HCT116 (cell line): ENCODE measurements at regions not wholly inside any gene's neighbourhood (a gene's known extent, or its start where the extent isn't known, plus 50 kb on each side); places are given as distances from the start of the nearest gene placed in this dataset.

Experiments
- ATF3 ChIP-seq: IDR thresholded peaks from 2 replicates; pipeline ENCODE4 v1.6.1; 2012
- CEBPB ChIP-seq: IDR thresholded peaks from 2 replicates; pipeline ENCODE4 v1.6.1; 2012; ENCODE audit warnings: low read depth
- EZH2 ChIP-seq: fragments of 200-600 bp; sonication (generic); IDR thresholded peaks from 2 replicates; pipeline ENCODE4 v1.6.1; 2017; ENCODE audit warnings: antibody characterized with exemption, mixed run types
- EZH2phosphoT487 ChIP-seq: fragments of 200-600 bp; IDR thresholded peaks from 2 replicates; pipeline ENCODE4 v1.6.1; 2018; ENCODE audit warnings: antibody characterized with exemption, borderline replicate concordance
- JUND ChIP-seq: IDR thresholded peaks from 2 replicates; pipeline ENCODE4 v1.6.1; 2012
- POLR2A ChIP-seq: IDR thresholded peaks from 2 replicates; pipeline ENCODE4 v1.7.0; 2011; ENCODE audit warnings: borderline replicate concordance; ENCODE audit not compliant: insufficient read depth, insufficient read length; ENCODE audit errors: extremely low read depth
- POLR2AphosphoS5 ChIP-seq: IDR thresholded peaks from 2 replicates; pipeline ENCODE4 v1.6.1; 2011; ENCODE audit warnings: mild to moderate bottlenecking, low read depth, low read length, moderate library complexity
- SIN3A ChIP-seq: IDR thresholded peaks from 2 replicates; pipeline ENCODE4 v1.6.1; 2012; ENCODE audit warnings: low read depth
- SRF ChIP-seq: IDR thresholded peaks from 2 replicates; pipeline ENCODE4 v1.6.1; 2012; ENCODE audit warnings: low read depth
- TCF7L2 ChIP-seq: IDR thresholded peaks from 2 replicates; pipeline ENCODE4 v1.7.0; 2011; ENCODE audit warnings: borderline replicate concordance, inconsistent platforms; ENCODE audit not compliant: insufficient read depth, insufficient read length; ENCODE audit errors: extremely low read depth
- TF ChIP-seq, protein P1 (sequence below), 3 experiments: fragments of 200-600 bp in 1 of 3; sonication (generic) in 1 of 3; IDR thresholded peaks in 2 of 3; conservative IDR thresholded peaks in 1 of 3; 2 replicates each; pipeline ENCODE4 v1.5.1; 2012 to 2017; ENCODE audit warnings: low read depth in 2 of 3, low read length in 2 of 3, antibody characterized with exemption in 1 of 3, borderline replicate concordance in 1 of 3, control low read depth in 1 of 3, mild to moderate bottlenecking in 1 of 3, mixed read lengths in 1 of 3, mixed run types in 1 of 3, moderate library complexity in 1 of 3; ENCODE audit not compliant: insufficient read depth in 1 of 3

DNA sequence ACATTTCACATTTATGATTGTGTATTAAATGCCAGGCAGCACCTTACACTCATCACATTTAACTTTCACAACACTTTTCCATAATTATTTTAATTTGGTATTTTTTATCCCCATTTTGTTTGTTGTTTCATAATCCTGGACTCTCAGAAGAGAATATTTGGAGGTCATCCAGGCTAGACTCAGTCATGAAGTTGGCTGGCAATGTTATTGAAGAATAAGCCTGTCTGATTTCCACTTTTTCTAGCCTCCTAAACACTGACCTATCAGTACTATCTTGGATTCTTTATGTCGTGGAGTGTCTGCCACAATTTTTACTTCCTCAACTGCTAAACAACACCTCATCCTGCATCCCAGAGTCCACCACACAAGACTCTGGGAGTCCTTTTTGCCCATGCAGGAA, 372.3 kb upstream of the NRP1 start:
- TF ChIP-seq POLR2A, result no peak
- TF ChIP-seq EZH2, result no peak
- no peak for TF ChIP-seq CEBPB
- TF ChIP-seq, protein P1, sequence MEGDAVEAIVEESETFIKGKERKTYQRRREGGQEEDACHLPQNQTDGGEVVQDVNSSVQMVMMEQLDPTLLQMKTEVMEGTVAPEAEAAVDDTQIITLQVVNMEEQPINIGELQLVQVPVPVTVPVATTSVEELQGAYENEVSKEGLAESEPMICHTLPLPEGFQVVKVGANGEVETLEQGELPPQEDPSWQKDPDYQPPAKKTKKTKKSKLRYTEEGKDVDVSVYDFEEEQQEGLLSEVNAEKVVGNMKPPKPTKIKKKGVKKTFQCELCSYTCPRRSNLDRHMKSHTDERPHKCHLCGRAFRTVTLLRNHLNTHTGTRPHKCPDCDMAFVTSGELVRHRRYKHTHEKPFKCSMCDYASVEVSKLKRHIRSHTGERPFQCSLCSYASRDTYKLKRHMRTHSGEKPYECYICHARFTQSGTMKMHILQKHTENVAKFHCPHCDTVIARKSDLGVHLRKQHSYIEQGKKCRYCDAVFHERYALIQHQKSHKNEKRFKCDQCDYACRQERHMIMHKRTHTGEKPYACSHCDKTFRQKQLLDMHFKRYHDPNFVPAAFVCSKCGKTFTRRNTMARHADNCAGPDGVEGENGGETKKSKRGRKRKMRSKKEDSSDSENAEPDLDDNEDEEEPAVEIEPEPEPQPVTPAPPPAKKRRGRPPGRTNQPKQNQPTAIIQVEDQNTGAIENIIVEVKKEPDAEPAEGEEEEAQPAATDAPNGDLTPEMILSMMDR (IDR thresholded peaks at IDR 0.05 in 2 of 3, conservative IDR thresholded peaks at IDR 0.05 in 1 of 3; ENCODE audit: borderline replicate concordance in 1 of 3, insufficient read depth in 1 of 3, low read depth in 2 of 3, low read length in 2 of 3), result no peak
- no peak for TF ChIP-seq TCF7L2
- TF ChIP-seq POLR2AphosphoS5, result no peak
- TF ChIP-seq SIN3A, result no peak
- TF ChIP-seq SRF, result no peak
- no peak for TF ChIP-seq EZH2phosphoT487
- no peak for TF ChIP-seq ATF3
- TF ChIP-seq JUND, result no peak
